H1 (cell line): ENCODE measurements at regions not wholly inside any gene's neighbourhood (a gene's known extent, or its start where the extent isn't known, plus 50 kb on each side); places are given as distances from the start of the nearest gene placed in this dataset.

Experiments
- CTCF ChIA-PET: fragments of 300-600 bp; sonication (Branson Sonifier 250); formaldehyde crosslinking; loops from one replicate; lab custom pipeline; 2021; ENCODE audit not compliant: partially characterized antibody; lab: Charles Lee
- POLR2A ChIA-PET: fragments of 300-600 bp; sonication (Branson Sonifier 250); formaldehyde crosslinking; loops from one replicate; lab custom pipeline; 2021; ENCODE audit warnings: inconsistent platforms; ENCODE audit not compliant: partially characterized antibody; lab: Charles Lee
- DNase-seq, 2 experiments: peaks; one replicate each; pipeline versions ENCODE4 v3.0.0 to v3.0.0-alpha.2; 2010 to 2022; ENCODE audit warnings: low spot score in 2 of 2, low read depth in 1 of 2, mixed read lengths in 1 of 2
- FAIRE-seq: peaks from 2 replicates; lab custom pipeline; 2011; peaks lifted over from hg19 to GRCh38; lab: Jason Lieb, UNC
- H2AFZ ChIP-seq: 2 replicates; pipeline ENCODE4 v1.8.1; 2012; ENCODE audit warnings: low read length, inconsistent platforms
- H2AK5ac ChIP-seq: 2 replicates; pipeline ENCODE4 v1.6.1; 2013; ENCODE audit warnings: low read depth, low read length
- H2BK120ac ChIP-seq: replicated peaks from 2 replicates; pipeline ENCODE3; 2013; ENCODE audit warnings: low read depth, low read length, inconsistent platforms
- H2BK12ac ChIP-seq: 2 replicates; pipeline ENCODE4 v1.6.1; 2013; ENCODE audit warnings: low read depth, low read length
- H2BK15ac ChIP-seq: 2 replicates; pipeline ENCODE4 v1.6.1; 2013; ENCODE audit warnings: low read length
- H2BK20ac ChIP-seq: 2 replicates; pipeline ENCODE4 v1.6.1; 2013; ENCODE audit warnings: low read length
- H2BK5ac ChIP-seq: 2 replicates; pipeline ENCODE4 v1.6.1; 2013; ENCODE audit warnings: low read depth, low read length
- H3K14ac ChIP-seq: 2 replicates; pipeline ENCODE4 v1.6.1; 2013; ENCODE audit warnings: inconsistent platforms; ENCODE audit not compliant: insufficient read length
- H3K18ac ChIP-seq: 2 replicates; pipeline ENCODE4 v1.6.1; 2013; ENCODE audit warnings: low read length; ENCODE audit errors: extremely low read depth
- H3K23ac ChIP-seq: 2 replicates; pipeline ENCODE4 v1.6.1; 2013; ENCODE audit warnings: inconsistent platforms; ENCODE audit not compliant: insufficient read length
- H3K23me2 ChIP-seq: 2 replicates; pipeline ENCODE4 v1.6.1; 2013; ENCODE audit warnings: low read depth, low read length
- H3K27ac ChIP-seq: 2 replicates; pipeline ENCODE4 v1.6.1; 2011; ENCODE audit warnings: low read depth, low read length, inconsistent platforms
- H3K27me3 ChIP-seq, 4 experiments: replicated peaks in 1 of 4; 1 replicate in 1 of 4; 2 replicates in 3 of 4; pipeline versions ENCODE4 v1.6.1 to v1.8.1; 2011 to 2013; ENCODE audit warnings: low read length in 3 of 4, mild to moderate bottlenecking in 3 of 4, inconsistent platforms in 2 of 4, mixed read lengths in 2 of 4, moderate library complexity in 1 of 4; ENCODE audit not compliant: control insufficient read depth in 3 of 4, insufficient read depth in 3 of 4; ENCODE audit errors: extremely low read depth in 1 of 4
- H3K36me3 ChIP-seq, 4 experiments: 2 replicates each; pipeline versions ENCODE4 v1.6.1 to v1.8.1; 2011 to 2013; ENCODE audit warnings: mild to moderate bottlenecking in 4 of 4, low read length in 3 of 4, moderate library complexity in 2 of 4, control low read depth in 1 of 4, inconsistent platforms in 1 of 4; ENCODE audit not compliant: insufficient read depth in 4 of 4, control insufficient read depth in 2 of 4
- H3K4ac ChIP-seq: replicated peaks from 2 replicates; pipeline ENCODE3; 2013; ENCODE audit warnings: low read length, low read depth, mixed read lengths, inconsistent platforms; ENCODE audit not compliant: insufficient read length
- H3K4me1 ChIP-seq, 4 experiments: replicated peaks in 1 of 4; 1 replicate in 1 of 4; 2 replicates in 3 of 4; pipeline versions ENCODE4 v1.6.1 to v1.8.1; 2011 to 2013; ENCODE audit warnings: low read length in 3 of 4, inconsistent platforms in 2 of 4, mixed read lengths in 1 of 4; ENCODE audit not compliant: insufficient read depth in 4 of 4, control insufficient read depth in 3 of 4
- H3K4me2 ChIP-seq, 2 experiments: 2 replicates each; pipeline versions ENCODE4 v1.6.1 to v1.8.1; 2011 to 2013; ENCODE audit warnings: low read depth in 2 of 2, low read length in 2 of 2, control low read depth in 1 of 2, inconsistent platforms in 1 of 2, mild to moderate bottlenecking in 1 of 2; ENCODE audit not compliant: insufficient read depth in 1 of 2
- H3K4me3 ChIP-seq, 4 experiments: fragments of 200-600, 300-600 bp in 1 of 4; sonication (generic), shearing (Covaris generic), sonication (Bioruptor Twin) in 1 of 4; 2 replicates each; pipeline versions ENCODE4 v1.5.1 to v1.8.1; 2011 to 2016; ENCODE audit warnings: low read length in 4 of 4, low read depth in 3 of 4, control low read depth in 2 of 4, inconsistent platforms in 2 of 4, mild to moderate bottlenecking in 2 of 4, mixed read lengths in 1 of 4, moderate library complexity in 1 of 4; ENCODE audit not compliant: insufficient read depth in 2 of 4; ENCODE audit errors: extremely low read depth in 1 of 4
- H3K56ac ChIP-seq: replicated peaks from 2 replicates; pipeline ENCODE3; 2013; ENCODE audit warnings: low read depth, mild to moderate bottlenecking, mixed read lengths, low read length, inconsistent platforms; ENCODE audit not compliant: insufficient read length
- H3K79me1 ChIP-seq: 2 replicates; pipeline ENCODE4 v1.6.1; 2013; ENCODE audit warnings: low read depth, low read length, control low read depth
- H3K79me2 ChIP-seq, 2 experiments: 2 replicates each; pipeline versions ENCODE4 v1.6.1 to v1.8.1; 2012 to 2013; ENCODE audit warnings: low read length in 2 of 2, mild to moderate bottlenecking in 2 of 2, inconsistent platforms in 1 of 2; ENCODE audit not compliant: insufficient read depth in 2 of 2, control insufficient read depth in 1 of 2
- H3K9ac ChIP-seq, 4 experiments: replicated peaks in 1 of 4; 1 replicate in 1 of 4; 2 replicates in 3 of 4; pipeline versions ENCODE4 v1.6.1 to v1.8.1; 2011 to 2013; ENCODE audit warnings: low read depth in 3 of 4, low read length in 3 of 4, control low read depth in 2 of 4, mild to moderate bottlenecking in 2 of 4, moderate library complexity in 2 of 4, inconsistent platforms in 1 of 4; ENCODE audit errors: extremely low read depth in 1 of 4
- H3K9me3 ChIP-seq, 2 experiments: 2 replicates each; pipeline versions ENCODE4 v1.6.1 to v1.8.1; 2012 to 2013; ENCODE audit warnings: mild to moderate bottlenecking in 2 of 2, moderate library complexity in 2 of 2, control low read depth in 1 of 2, inconsistent platforms in 1 of 2, low read depth in 1 of 2, low read length in 1 of 2, mixed read lengths in 1 of 2; ENCODE audit not compliant: insufficient read depth in 2 of 2
- H4K20me1 ChIP-seq, 2 experiments: replicated peaks in 1 of 2; 2 replicates each; pipeline versions ENCODE3 to v1.8.1; 2011 to 2013; ENCODE audit warnings: inconsistent platforms in 2 of 2, low read length in 2 of 2, mild to moderate bottlenecking in 1 of 2; ENCODE audit not compliant: insufficient read depth in 2 of 2, control insufficient read depth in 1 of 2
- H4K5ac ChIP-seq: 2 replicates; pipeline ENCODE4 v1.6.1; 2013; ENCODE audit warnings: low read length, low read depth, mixed read lengths, inconsistent platforms; ENCODE audit not compliant: insufficient read length
- H4K8ac ChIP-seq: 2 replicates; pipeline ENCODE4 v1.8.0; 2013; ENCODE audit warnings: mild to moderate bottlenecking, moderate library complexity, low read length, inconsistent platforms; ENCODE audit not compliant: insufficient read depth; ENCODE audit errors: extremely low read depth
- H4K91ac ChIP-seq: replicated peaks from 2 replicates; pipeline ENCODE3; 2013; ENCODE audit warnings: low read length, mixed read lengths, inconsistent platforms; ENCODE audit not compliant: insufficient read length
- BRCA1 ChIP-seq: IDR thresholded peaks from 2 replicates; pipeline ENCODE4 v1.6.1; 2012; ENCODE audit warnings: low read depth, low read length, improper control_type of control experiment
- KDM5A ChIP-seq: fragments of 200-600 bp; IDR thresholded peaks from 2 replicates; pipeline ENCODE4 v1.7.1; 2012; ENCODE audit warnings: mild to moderate bottlenecking, low read length, inconsistent platforms, mixed read lengths
- SIRT6 ChIP-seq: IDR thresholded peaks from one replicate; pipeline ENCODE4 v1.7.1; 2012; ENCODE audit warnings: low read length, inconsistent platforms
- SIX5 ChIP-seq: IDR thresholded peaks from 2 replicates; pipeline ENCODE4 v1.6.1; 2011; ENCODE audit warnings: mild to moderate bottlenecking, low read depth, low read length
- TAF7 ChIP-seq: optimal IDR thresholded peaks from 2 replicates; pipeline ENCODE3; 2011; ENCODE audit warnings: low read depth, mild to moderate bottlenecking, inconsistent platforms, low read length, moderate library complexity, borderline replicate concordance
- WGBS, 2 experiments: shearing (Covaris generic) in 1 of 2; methylation state at CpG; one replicate each; pipeline versions ENCODE4 v1.1.6 to v1.1.7; 2013 to 2015; ENCODE audit warnings: low lambda C conversion rate in 2 of 2, mixed read lengths in 2 of 2, inconsistent platforms in 1 of 2, low coverage in 1 of 2, missing lambda C conversion rate in 1 of 2; ENCODE audit not compliant: insufficient replicate concordance in 2 of 2, insufficient coverage in 1 of 2, insufficient read length in 1 of 2; ENCODE audit errors: extremely low coverage in 1 of 2, missing lambda C conversion rate in 1 of 2; 5-methylcytosine and 5-hydroxymethylcytosine counted together

DNA sequence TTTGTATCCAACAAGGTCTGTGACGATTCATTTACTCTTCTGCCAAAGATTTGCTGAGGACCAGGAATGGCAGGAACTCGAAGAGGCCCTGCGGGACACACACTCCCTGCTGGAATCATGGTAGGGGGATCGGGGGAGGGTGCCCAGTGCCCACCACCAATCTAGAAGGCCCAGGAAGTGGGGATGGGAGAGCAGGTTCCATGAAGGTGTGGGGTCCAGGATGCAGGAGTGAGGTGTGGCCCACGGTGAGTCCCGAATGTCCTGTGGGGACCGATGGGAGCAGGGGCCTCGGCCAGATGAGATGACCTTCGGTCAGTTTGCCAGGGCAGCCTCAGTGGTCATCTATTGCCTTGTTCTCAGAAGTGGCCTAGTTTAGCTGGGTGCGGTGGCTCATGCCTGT is 492.7 kb downstream of the BRD1 start:
- no peak overlapping the region for H2AFZ ChIP-seq
- CTCF ChIA-PET: interaction anchor here (1.6 kb wide), 1 partner anchor 13 kb away, joined by 4 read pairs; no protein-coding TSS in a partner anchor

More for the DNA sequence above, 492.7 kb downstream of the BRD1 start:
- no peaks in the 10 kb centered on the region for H4K20me1 ChIP-seq
- H3K4me3 ChIP-seq: no peak overlapping the region; a peak in 1 of 8 replicates
- H3K56ac ChIP-seq: no peak overlapping the region
- 91% methylated on average over 9 of the region's 10 CpGs; no CpG with 5 or more reads in 1 of the 2 experiments for WGBS, 2 experiments
- FAIRE-seq (no peak), DNase-seq (peak in 1 of 2 experiments; percentile 37)
- 0 out of 2 replicates have a peak overlapping the region, but pooled peaks have one; percentile 17 for H2BK12ac ChIP-seq
- H2AK5ac ChIP-seq: no peak overlapping the region
- no peaks in the 10 kb centered on the region for H3K27me3 ChIP-seq
- no peak overlapping the region for H4K91ac ChIP-seq
- H3K4me2 ChIP-seq: no peak overlapping the region; a peak in 1 of 4 replicates
- H3K18ac ChIP-seq: no peak overlapping the region; the same call in 1 of the 2 replicates
- H2BK120ac ChIP-seq: no peak overlapping the region
- H3K14ac ChIP-seq: no peak overlapping the region
- peaks cover 0 to 7% (median 2%) of the 10 kb centered on the region in 4 experiments; a peak in 5 of 7 replicates for H3K4me1 ChIP-seq
- H2BK5ac ChIP-seq: no peak overlapping the region
- no peak overlapping the region for H3K27ac ChIP-seq
- TF ChIP-seq KDM5A (no peak), BRCA1 (no peak), SIX5 (no peak), TAF7 (no peak), SIRT6 (no peak)
- POLR2A ChIA-PET: no interaction called here
- no peaks in the 10 kb centered on the region for H3K23me2 ChIP-seq
- no peak overlapping the region for H3K23ac ChIP-seq
- H4K5ac ChIP-seq: no peak overlapping the region
- no peaks in the 10 kb centered on the region; a peak in 1 of 4 replicates for H3K9me3 ChIP-seq
- no peak overlapping the region for H2BK15ac ChIP-seq
- H3K36me3 ChIP-seq: no peaks in the 10 kb centered on the region
- H3K4ac ChIP-seq: no peak overlapping the region
- no peaks in the 10 kb centered on the region for H3K79me1 ChIP-seq
- H2BK20ac ChIP-seq: no peak overlapping the region
- H4K8ac ChIP-seq: peak overlapping the region; percentile 81; the same call in 1 of the 2 replicates
- no peak overlapping the region for H3K9ac ChIP-seq
- no peaks in the 10 kb centered on the region for H3K79me2 ChIP-seq
